OCI-LY3 (cell line): ENCODE measurements at regions not wholly inside any gene's neighbourhood (a gene's known extent, or its start where the extent isn't known, plus 50 kb on each side); places are given as distances from the start of the nearest gene placed in this dataset.
"Not testable (repeated sequence)": the region's sequence is repeated elsewhere in the genome, so short reads cannot be mapped to it uniquely, and the experiment has no call there.

Experiments used
- H2AFZ ChIP-seq: fragments of 200-600, 300-600 bp; shearing (Covaris generic); 2 replicates; pipeline ENCODE4 v1.6.0; 2014; ENCODE audit warnings: antibody characterized with exemption, low read depth, low read length
- H3K27ac ChIP-seq: fragments of 200-600, 300-600 bp; sonication (generic); 2 replicates; pipeline ENCODE4 v1.5.1; 2014; ENCODE audit warnings: mild to moderate bottlenecking, low read length, moderate library complexity, mixed read lengths
- H3K27me3 ChIP-seq: fragments of 200-600, 300-600 bp; sonication (generic); 2 replicates; pipeline ENCODE4 v1.6.1; 2014; ENCODE audit warnings: low read depth, low read length, mixed read lengths
- H3K36me3 ChIP-seq: fragments of 200-600, 300-600 bp; sonication (generic); replicated peaks from 2 replicates; pipeline ENCODE3; 2014; ENCODE audit warnings: low read depth, low read length, mixed read lengths
- H3K4me1 ChIP-seq: fragments of 300-600, 200-600 bp; sonication (generic); 2 replicates; pipeline ENCODE4 v1.6.1; 2014; ENCODE audit warnings: low read length, mixed read lengths
- H3K4me2 ChIP-seq: fragments of 200-600, 300-600 bp; sonication (generic); 2 replicates; pipeline ENCODE4 v1.6.1; 2014; ENCODE audit warnings: low read length, mixed read lengths
- H3K4me3 ChIP-seq: fragments of 300-600, 200-600 bp; sonication (generic); 2 replicates; pipeline ENCODE4 v1.5.1; 2014; ENCODE audit warnings: antibody characterized with exemption, mild to moderate bottlenecking, low read length, moderate library complexity
- H3K79me2 ChIP-seq: fragments of 300-600, 200-600 bp; shearing (Covaris generic); 2 replicates; pipeline ENCODE4 v1.6.1; 2014; ENCODE audit warnings: mild to moderate bottlenecking, low read length, mixed read lengths
- H3K9ac ChIP-seq: fragments of 300-600, 200-600 bp; shearing (Covaris generic); 2 replicates; pipeline ENCODE4 v1.6.0; 2014; ENCODE audit warnings: mild to moderate bottlenecking, low read length, moderate library complexity
- H3K9me3 ChIP-seq: fragments of 200-600, 300-600 bp; shearing (Covaris generic); 2 replicates; pipeline ENCODE4 v1.6.1; 2014; ENCODE audit warnings: low read length, mixed read lengths; ENCODE audit not compliant: insufficient read depth
- H4K20me1 ChIP-seq: fragments of 200-600, 300-600 bp; sonication (generic); 2 replicates; pipeline ENCODE4 v1.6.1; 2016; ENCODE audit warnings: low read length, mixed read lengths; ENCODE audit not compliant: insufficient read depth
- CTCF ChIP-seq: fragments of 200-600, 300-600 bp; sonication (generic); IDR thresholded peaks from 2 replicates; pipeline ENCODE4 v1.5.1; 2014; ENCODE audit warnings: antibody characterized with exemption, low read length, low read depth
- EZH2phosphoT487 ChIP-seq: fragments of 200-600 bp; shearing (Covaris generic); IDR thresholded peaks from 2 replicates; pipeline ENCODE4 v1.6.1; 2018; ENCODE audit warnings: antibody characterized with exemption, mixed run types, low read depth

- Histone ChIP-seq H2AFZ (no peak overlapping the region), H3K27me3 (no peaks in the 10 kb centered on the region), H3K4me3 (no peak overlapping the region), H3K79me2 (no peaks in the 10 kb centered on the region), H3K9ac (no peak overlapping the region), H3K4me2 (no peak overlapping the region), H3K36me3 (no peaks in the 10 kb centered on the region), H4K20me1 (no peaks in the 10 kb centered on the region), H3K27ac (no peak overlapping the region), H3K9me3 (no peaks in the 10 kb centered on the region), H3K4me1 (no peaks in the 10 kb centered on the region)
- no peak for TF ChIP-seq CTCF
- no peak for TF ChIP-seq EZH2phosphoT487
Measured at GRCh38 chr11:22522225-22522624, 103.4 kb downstream of the FANCF start.

- Histone ChIP-seq H3K27me3 (no peaks in the 10 kb centered on the region), H3K27ac (no peak overlapping the region), H3K4me2 (no peak overlapping the region), H3K4me1 (no peaks in the 10 kb centered on the region), H3K9me3 (no peaks in the 10 kb centered on the region), H2AFZ (no peak overlapping the region), H4K20me1 (no peaks in the 10 kb centered on the region), H3K79me2 (no peaks in the 10 kb centered on the region), H3K4me3 (no peak overlapping the region), H3K36me3 (no peaks in the 10 kb centered on the region), H3K9ac (no peak overlapping the region)
- no peak for TF ChIP-seq CTCF
- no peak for TF ChIP-seq EZH2phosphoT487
Measured at GRCh38 chr11:22521226-22521625, 104.4 kb downstream of the FANCF start.

GRCh38 chr11:22520521-22520920, 105.1 kb downstream of the FANCF start:
- Histone ChIP-seq H3K9ac (no peak overlapping the region), H2AFZ (no peak overlapping the region), H3K4me3 (no peak overlapping the region), H3K4me2 (no peak overlapping the region), H3K27ac (no peak overlapping the region), H3K9me3 (no peaks in the 10 kb centered on the region), H3K27me3 (no peaks in the 10 kb centered on the region), H4K20me1 (no peaks in the 10 kb centered on the region), H3K36me3 (no peaks in the 10 kb centered on the region), H3K4me1 (no peaks in the 10 kb centered on the region), H3K79me2 (no peaks in the 10 kb centered on the region)
- no peak for TF ChIP-seq EZH2phosphoT487
- TF ChIP-seq CTCF: no peak

- not testable (repeated sequence) for H3K4me3 ChIP-seq, H3K36me3 ChIP-seq, H3K27me3 ChIP-seq, H3K27ac ChIP-seq, H3K79me2 ChIP-seq, H3K9ac ChIP-seq, H3K9me3 ChIP-seq, H3K4me2 ChIP-seq, H4K20me1 ChIP-seq, H2AFZ ChIP-seq, H3K4me1 ChIP-seq
Measured at GRCh38 chr11:22518344-22518743, 107.3 kb downstream of the FANCF start.

- no peak overlapping the region for H3K4me2 ChIP-seq
- no peaks in the 10 kb centered on the region for H3K36me3 ChIP-seq
- TF ChIP-seq CTCF (no peak), EZH2phosphoT487 (no peak)
- no peaks in the 10 kb centered on the region for H3K4me1 ChIP-seq
- H3K9ac ChIP-seq: no peak overlapping the region
- no peaks in the 10 kb centered on the region for H4K20me1 ChIP-seq
- no peak overlapping the region for H2AFZ ChIP-seq
- no peaks in the 10 kb centered on the region for H3K27me3 ChIP-seq
- H3K79me2 ChIP-seq: no peaks in the 10 kb centered on the region
- no peak overlapping the region for H3K4me3 ChIP-seq
- H3K27ac ChIP-seq: no peak overlapping the region
- no peaks in the 10 kb centered on the region for H3K9me3 ChIP-seq
Measured at GRCh38 chr11:22516111-22516510, 109.5 kb downstream of the FANCF start.
